Stomach smooth muscle (tissue), 2 donors: ENCODE measurements at regions not wholly inside any gene's neighbourhood (a gene's known extent, or its start where the extent isn't known, plus 50 kb on each side); places are given as distances from the start of the nearest gene placed in this dataset.

ENCODE experiments used
- H3K27ac ChIP-seq: one replicate; pipeline ENCODE4 v1.7.0; 2013; ENCODE audit warnings: mild to moderate bottlenecking, low read length, inconsistent platforms
- H3K27me3 ChIP-seq, 2 donors: one replicate each; pipeline ENCODE4 v1.7.0; 2013; ENCODE audit warnings: low read length in 2 of 2; ENCODE audit not compliant: insufficient read depth in 2 of 2, control insufficient read depth in 1 of 2
- H3K36me3 ChIP-seq, 2 donors: one replicate each; pipeline ENCODE4 v1.7.0; 2013; ENCODE audit warnings: low read length in 2 of 2; ENCODE audit not compliant: control insufficient read depth in 2 of 2, insufficient read depth in 2 of 2
- H3K4me1 ChIP-seq: one replicate; pipeline ENCODE4 v1.7.0; 2013; ENCODE audit warnings: low read length; ENCODE audit not compliant: control insufficient read depth, insufficient read depth
- H3K4me3 ChIP-seq, 2 donors: one replicate each; pipeline ENCODE4 v1.7.0; 2013; ENCODE audit warnings: low read length in 2 of 2
- H3K9ac ChIP-seq, 2 donors: one replicate each; pipeline ENCODE4 v1.7.0; 2013; ENCODE audit warnings: low read length in 2 of 2, mild to moderate bottlenecking in 1 of 2
- H3K9me3 ChIP-seq, 2 donors: one replicate each; pipeline ENCODE4 v1.7.0; 2013; ENCODE audit warnings: low read length in 2 of 2; ENCODE audit not compliant: control insufficient read depth in 2 of 2
- donor health status: healthy.
- donor health status: Pancreatic carcinoma.

- no peak overlapping the region for H3K27ac ChIP-seq
- H3K9ac ChIP-seq = no peak overlapping the region
- no peaks in the 10 kb centered on the region for H3K9me3 ChIP-seq
- H3K36me3 ChIP-seq = no peaks in the 10 kb centered on the region
- H3K4me1 ChIP-seq = peaks cover 5% of the 10 kb centered on the region
- no peak overlapping the region for H3K4me3 ChIP-seq
- H3K27me3 ChIP-seq = no peaks in the 10 kb centered on the region
Measured at GRCh38 chr6:166750108-166750793, 123.2 kb upstream of the RPS6KA2 start.

GRCh38 chr6:166749666-166750065, 122.6 kb upstream of the RPS6KA2 start:
- Histone ChIP-seq H3K36me3 (no peaks in the 10 kb centered on the region), H3K27me3 (no peaks in the 10 kb centered on the region), H3K9me3 (no peaks in the 10 kb centered on the region), H3K27ac (no peak overlapping the region), H3K4me1 (peaks cover 5% of the 10 kb centered on the region), H3K9ac (no peak overlapping the region), H3K4me3 (no peak overlapping the region)

- Histone ChIP-seq H3K4me1 (peaks cover 5% of the 10 kb centered on the region), H3K9me3 (no peaks in the 10 kb centered on the region), H3K4me3 (no peak overlapping the region), H3K27ac (no peak overlapping the region), H3K27me3 (no peaks in the 10 kb centered on the region), H3K9ac (no peak overlapping the region), H3K36me3 (no peaks in the 10 kb centered on the region)
Measured at GRCh38 chr6:166747644-166748595, 120.9 kb upstream of the RPS6KA2 start.

GRCh38 chr6:166745801-166746668, 119.0 kb upstream of the RPS6KA2 start:
- H3K27me3 ChIP-seq = no peaks in the 10 kb centered on the region
- H3K9me3 ChIP-seq = no peaks in the 10 kb centered on the region
- H3K4me3 ChIP-seq = no peak overlapping the region
- H3K36me3 ChIP-seq = no peaks in the 10 kb centered on the region
- H3K27ac ChIP-seq = peak overlapping the region; percentile 49
- H3K9ac ChIP-seq = no peak overlapping the region
- H3K4me1 ChIP-seq = peaks cover 5% of the 10 kb centered on the region

GRCh38 chr6:166744223-166745134, 117.4 kb upstream of the RPS6KA2 start:
- Histone ChIP-seq H3K27me3 (no peaks in the 10 kb centered on the region), H3K9ac (no peak overlapping the region), H3K9me3 (no peaks in the 10 kb centered on the region), H3K4me1 (peaks cover 10% of the 10 kb centered on the region), H3K27ac (no peak overlapping the region), H3K4me3 (no peak overlapping the region), H3K36me3 (no peaks in the 10 kb centered on the region)

- Histone ChIP-seq H3K4me1 (peaks cover 17% of the 10 kb centered on the region), H3K9ac (no peak overlapping the region), H3K36me3 (no peaks in the 10 kb centered on the region), H3K27ac (no peak overlapping the region), H3K9me3 (no peaks in the 10 kb centered on the region), H3K27me3 (no peaks in the 10 kb centered on the region), H3K4me3 (no peak overlapping the region)
Measured at GRCh38 chr6:166743406-166744222, 116.6 kb upstream of the RPS6KA2 start.

GRCh38 chr6:166742981-166743380, 115.9 kb upstream of the RPS6KA2 start:
- Histone ChIP-seq H3K9ac (no peak overlapping the region), H3K9me3 (no peaks in the 10 kb centered on the region), H3K36me3 (no peaks in the 10 kb centered on the region), H3K4me1 (peaks cover 22% of the 10 kb centered on the region), H3K4me3 (no peak overlapping the region), H3K27ac (no peak overlapping the region), H3K27me3 (no peaks in the 10 kb centered on the region)

GRCh38 chr6:166739976-166740318, 112.9 kb upstream of the RPS6KA2 start:
- H3K9ac ChIP-seq = no peak overlapping the region
- H3K27ac ChIP-seq = no peak overlapping the region
- H3K4me1 ChIP-seq = peaks cover 17% of the 10 kb centered on the region
- H3K36me3 ChIP-seq = no peaks in the 10 kb centered on the region
- H3K27me3 ChIP-seq = no peaks in the 10 kb centered on the region
- no peaks in the 10 kb centered on the region for H3K9me3 ChIP-seq
- H3K4me3 ChIP-seq = peak overlapping the region in 1 of 2 donors; percentile 47

- peaks cover 17% of the 10 kb centered on the region for H3K4me1 ChIP-seq
- H3K27me3 ChIP-seq = no peaks in the 10 kb centered on the region
- no peak overlapping the region for H3K9ac ChIP-seq
- peak overlapping the region in 1 of 2 donors; percentile 47 for H3K4me3 ChIP-seq
- H3K27ac ChIP-seq = no peak overlapping the region
- no peaks in the 10 kb centered on the region for H3K36me3 ChIP-seq
- no peaks in the 10 kb centered on the region for H3K9me3 ChIP-seq
Measured at GRCh38 chr6:166739117-166739975, 112.3 kb upstream of the RPS6KA2 start.
